Vagina (tissue), 2 donors: ENCODE measurements at regions not wholly inside any gene's neighbourhood (a gene's known extent, or its start where the extent isn't known, plus 50 kb on each side); places are given as distances from the start of the nearest gene placed in this dataset.

Experiments
- DNase-seq, 2 donors: peaks; one replicate each; pipeline ENCODE4 v3.0.0-alpha.2; 2017; ENCODE audit errors: extremely low spot score in 2 of 2
- H3K27ac ChIP-seq: fragments of 200-600 bp; sonication (generic); one replicate; pipeline ENCODE4 v1.5.1; 2019
- H3K27me3 ChIP-seq: fragments of 200-600 bp; sonication (generic); one replicate; pipeline ENCODE4 v1.5.1; 2019
- H3K36me3 ChIP-seq, 2 donors: fragments of 200-600 bp; sonication (generic); one replicate each; pipeline ENCODE4 v1.5.1; 2017 to 2019
- H3K4me1 ChIP-seq: fragments of 200-600 bp; sonication (generic); one replicate; pipeline ENCODE4 v1.5.1; 2019
- H3K4me3 ChIP-seq, 2 donors: fragments of 200-600 bp; sonication (generic); 1 replicate in 1 of 2; 2 replicates in 1 of 2; pipeline ENCODE4 v1.5.1; 2016 to 2019
- H3K9me3 ChIP-seq: fragments of 200-600 bp; sonication (generic); one replicate; pipeline ENCODE4 v1.5.1; 2019
- CTCF ChIP-seq, 3 experiments: fragments of 450-650 bp in 2 of 3; fragments of 200-600 bp in 1 of 3; sonication (generic) in 1 of 3; IDR thresholded peaks; one replicate each; pipeline ENCODE4 v1.5.1; 2017 to 2019; ENCODE audit warnings: antibody characterized with exemption in 3 of 3, mild to moderate bottlenecking in 2 of 3, moderate library complexity in 2 of 3
- POLR2A ChIP-seq, 2 donors: fragments of 450-650 bp; IDR thresholded peaks; one replicate each; pipeline ENCODE4 v1.6.1; 2017; ENCODE audit warnings: antibody characterized with exemption in 2 of 2, mild to moderate bottlenecking in 2 of 2, moderate library complexity in 2 of 2
- POLR2AphosphoS5 ChIP-seq, 2 donors: sonication (generic); formaldehyde crosslinking; IDR thresholded peaks; one replicate each; pipeline ENCODE4 v1.9.0; 2017; ENCODE audit warnings: antibody characterized with exemption in 2 of 2, mild to moderate bottlenecking in 2 of 2, low read depth in 1 of 2; ENCODE audit not compliant: insufficient read depth in 1 of 2
- intact Hi-C: fragments of 100-400 bp; cut with DNase I; formaldehyde crosslinking; loops from one replicate; pipeline ENCODE4 v1.15.1; 2023

GRCh38 chr7:155870334-155871180 is 58.3 kb upstream of the SHH start:
- H3K27me3 ChIP-seq, result no peaks in the 10 kb centered on the region
- TF ChIP-seq CTCF (IDR thresholded peaks at IDR 0.05) (no peak), POLR2A (IDR thresholded peaks at IDR 0.05) (no peak), POLR2AphosphoS5 (IDR thresholded peaks at IDR 0.05; ENCODE audit: insufficient read depth in 1 of 2, low read depth in 1 of 2) (no peak)
- no peaks in the 10 kb centered on the region for H3K4me1 ChIP-seq
- intact Hi-C loops, result loop anchor here (5.0 kb wide), 1 partner anchor 1582 kb away; no protein-coding TSS in a partner anchor
- H3K27ac ChIP-seq, result no peak overlapping the region
- H3K9me3 ChIP-seq, result no peaks in the 10 kb centered on the region
- no peaks in the 10 kb centered on the region for H3K36me3 ChIP-seq
- peak in 1 of 2 donors; percentile 79 for DNase-seq
- no peak overlapping the region for H3K4me3 ChIP-seq

GRCh38 chr7:155869784-155870076 is 57.5 kb upstream of the SHH start:
- intact Hi-C loops, result loop anchor here (5.0 kb wide), 1 partner anchor 1583 kb away; no protein-coding TSS in a partner anchor
- Histone ChIP-seq H3K4me1 (no peaks in the 10 kb centered on the region), H3K36me3 (no peaks in the 10 kb centered on the region), H3K9me3 (no peaks in the 10 kb centered on the region), H3K27me3 (no peaks in the 10 kb centered on the region), H3K4me3 (no peak overlapping the region), H3K27ac (no peak overlapping the region)
- TF ChIP-seq POLR2AphosphoS5 (IDR thresholded peaks at IDR 0.05; ENCODE audit: insufficient read depth in 1 of 2, low read depth in 1 of 2), result no peak
- TF ChIP-seq POLR2A (IDR thresholded peaks at IDR 0.05), result no peak
- TF ChIP-seq CTCF (IDR thresholded peaks at IDR 0.05), result no peak
- no peak for DNase-seq

DNA sequence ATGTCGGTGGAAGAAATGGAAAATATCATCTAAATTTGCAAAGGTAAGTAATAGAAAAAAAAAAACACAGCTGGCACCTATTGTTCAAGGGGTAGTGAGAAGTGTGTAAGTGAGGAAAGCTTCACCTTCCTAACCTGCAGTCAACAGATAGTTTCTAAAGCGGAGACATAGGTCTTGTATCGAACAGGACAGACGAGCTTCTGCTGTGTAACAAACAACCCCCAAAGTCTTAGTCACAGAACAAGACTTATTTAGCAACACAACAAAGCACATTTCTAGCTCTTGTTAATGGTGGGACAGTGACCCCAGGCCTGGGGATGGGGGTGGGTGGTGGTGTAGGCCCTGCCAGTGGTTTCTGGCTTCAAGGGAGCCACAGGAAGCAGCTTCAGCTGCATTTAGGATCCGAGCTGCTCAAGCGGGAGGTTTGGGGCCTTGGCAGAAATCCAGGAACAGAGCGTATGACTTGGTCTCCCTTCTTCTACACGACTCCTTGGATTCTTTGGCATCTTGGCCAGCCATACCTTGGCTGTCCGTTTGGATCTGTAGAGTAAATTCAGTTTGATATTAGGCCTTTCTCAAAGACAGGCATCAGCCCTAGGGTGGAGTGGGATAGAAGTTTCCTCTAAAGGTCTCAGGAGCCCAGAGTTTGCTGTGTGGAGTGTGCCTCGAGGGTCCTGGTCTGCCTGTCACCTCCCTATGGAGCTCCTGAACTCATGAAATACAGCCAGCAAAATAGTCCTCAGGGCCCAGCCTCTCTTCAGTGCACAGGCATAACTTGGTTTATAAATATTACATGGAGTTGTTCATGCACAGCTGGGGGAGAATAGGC is 56.9 kb upstream of the SHH start:
- TF ChIP-seq CTCF (IDR thresholded peaks at IDR 0.05) (no peak), POLR2A (IDR thresholded peaks at IDR 0.05) (no peak), POLR2AphosphoS5 (IDR thresholded peaks at IDR 0.05; ENCODE audit: insufficient read depth in 1 of 2, low read depth in 1 of 2) (no peak)
- no peaks in the 10 kb centered on the region for H3K36me3 ChIP-seq
- no peak overlapping the region for H3K4me3 ChIP-seq
- intact Hi-C loops, result no loop called here
- no peaks in the 10 kb centered on the region for H3K27me3 ChIP-seq
- no peaks in the 10 kb centered on the region for H3K9me3 ChIP-seq
- DNase-seq, result peak in 1 of 2 donors; percentile 74
- H3K27ac ChIP-seq, result no peak overlapping the region
- no peaks in the 10 kb centered on the region for H3K4me1 ChIP-seq

DNA sequence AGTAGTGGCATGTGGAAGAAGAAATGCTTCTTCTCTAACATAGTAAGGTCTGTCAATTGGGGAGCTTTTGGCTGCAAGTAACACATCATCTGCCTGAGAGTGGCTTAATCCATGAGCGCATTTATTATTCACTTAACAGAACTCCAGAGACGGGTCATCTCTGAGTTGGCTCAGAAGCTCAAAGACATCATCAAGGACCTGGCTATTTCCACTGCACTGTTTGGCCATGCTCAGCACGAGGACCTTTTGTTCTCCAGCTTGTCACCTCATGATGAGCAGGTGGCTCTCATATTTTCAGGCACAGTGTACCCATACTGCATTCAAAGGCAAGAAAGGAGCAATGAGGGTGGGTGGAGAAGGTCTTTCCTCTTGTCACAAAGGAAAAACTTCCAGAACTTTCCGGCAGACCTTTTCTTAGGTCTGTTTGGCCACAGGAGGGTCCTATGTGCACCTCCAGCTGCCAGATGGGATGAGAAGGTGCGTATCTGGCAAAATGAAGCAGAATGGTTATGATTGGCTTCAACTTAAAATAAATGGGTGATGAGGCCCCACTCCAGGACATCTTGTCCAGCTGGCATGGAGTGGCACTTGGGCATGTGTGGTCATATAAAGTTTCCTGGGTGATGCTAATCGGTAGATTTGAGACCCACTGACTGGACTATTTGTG is 55.6 kb upstream of the SHH start:
- no peaks in the 10 kb centered on the region for H3K36me3 ChIP-seq
- intact Hi-C loops, result no loop called here
- no peak overlapping the region for H3K27ac ChIP-seq
- no peak for TF ChIP-seq CTCF (IDR thresholded peaks at IDR 0.05)
- TF ChIP-seq POLR2A (IDR thresholded peaks at IDR 0.05), result no peak
- no peak for TF ChIP-seq POLR2AphosphoS5 (IDR thresholded peaks at IDR 0.05; ENCODE audit: insufficient read depth in 1 of 2, low read depth in 1 of 2)
- no peak overlapping the region for H3K4me3 ChIP-seq
- peak; percentile 55 to 74 for DNase-seq
- H3K4me1 ChIP-seq, result no peaks in the 10 kb centered on the region
- H3K9me3 ChIP-seq, result no peaks in the 10 kb centered on the region
- H3K27me3 ChIP-seq, result no peaks in the 10 kb centered on the region
